ENCODE measurements at regions not wholly inside any gene's neighbourhood (a gene's known extent, or its start where the extent isn't known, plus 50 kb on each side); places are given as distances from the start of the nearest gene placed in this dataset.
"Not testable (repeated sequence)": the region's sequence is repeated elsewhere in the genome, so short reads cannot be mapped to it uniquely, and the experiment has no call there.

DNA sequence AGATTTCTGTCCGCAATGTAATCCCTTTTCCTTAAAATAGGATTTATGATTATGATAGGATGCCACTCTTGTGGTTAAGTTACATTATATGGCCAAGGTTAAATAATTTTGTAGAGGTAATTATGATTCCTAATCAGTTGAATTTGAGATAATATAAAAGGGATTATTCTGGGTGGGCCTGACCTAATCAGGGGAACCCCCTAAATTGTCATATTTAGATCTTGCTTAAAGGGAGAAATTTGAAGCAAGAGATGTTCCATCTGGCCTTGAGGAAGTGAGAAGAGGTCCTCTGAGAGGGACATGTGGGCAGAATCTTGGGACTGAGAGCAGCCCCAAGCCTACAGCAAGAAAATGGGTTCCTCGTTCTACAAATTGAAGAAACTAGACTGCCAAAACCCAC, 1550.1 kb upstream of the TENM4 start:
- DNase-seq: no peak

DNA sequence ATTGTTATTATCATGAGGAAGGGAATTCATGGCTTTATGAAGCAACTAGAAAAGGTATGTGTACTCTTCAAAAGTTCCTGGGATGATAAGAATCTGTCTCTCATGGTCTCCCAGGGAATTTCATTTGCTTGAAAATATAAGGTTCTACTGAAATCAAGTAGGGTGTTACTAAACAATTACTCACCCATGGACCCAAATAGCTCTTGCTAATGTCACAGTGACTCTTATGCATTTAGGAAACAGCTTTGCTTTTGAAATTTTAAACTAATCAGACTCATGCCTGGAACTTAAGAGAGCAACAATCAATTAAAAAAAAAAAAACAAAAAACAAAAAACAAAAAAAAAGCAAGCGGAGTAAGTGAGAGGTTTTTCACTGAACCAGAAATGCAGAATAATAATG, 1546.3 kb upstream of the TENM4 start:
- no peak for DNase-seq

DNA sequence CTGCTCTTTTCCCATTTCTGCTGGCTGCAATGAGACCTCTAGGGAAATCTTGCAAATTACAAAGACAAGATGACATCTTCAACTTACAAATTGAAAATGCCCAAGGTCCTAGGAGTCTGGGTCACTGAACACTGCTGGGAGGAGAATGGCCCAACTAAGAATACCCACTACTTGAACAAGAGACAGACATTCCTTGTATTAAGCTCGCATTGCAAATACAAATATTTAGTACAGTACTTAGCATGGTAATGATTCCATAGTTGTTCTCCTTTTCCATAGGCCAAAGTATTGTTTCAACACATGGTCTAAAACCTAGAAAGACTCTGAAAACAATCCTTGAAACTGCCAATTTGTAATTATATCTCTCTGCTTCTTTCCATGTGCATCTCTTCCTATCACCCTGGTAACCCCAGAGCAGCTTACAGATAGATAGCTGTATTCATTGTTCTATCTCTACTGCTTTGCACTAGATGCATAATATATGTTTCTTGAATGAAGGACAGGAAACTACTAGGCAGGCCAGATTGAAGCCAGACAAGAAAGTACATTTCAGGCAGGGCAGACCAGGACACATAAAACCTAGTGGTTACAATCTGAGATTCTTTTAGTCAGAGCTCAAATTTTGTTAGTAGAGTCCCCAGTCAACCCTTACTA, 1545.7 kb upstream of the TENM4 start:
- DNase-seq: no peak

DNA sequence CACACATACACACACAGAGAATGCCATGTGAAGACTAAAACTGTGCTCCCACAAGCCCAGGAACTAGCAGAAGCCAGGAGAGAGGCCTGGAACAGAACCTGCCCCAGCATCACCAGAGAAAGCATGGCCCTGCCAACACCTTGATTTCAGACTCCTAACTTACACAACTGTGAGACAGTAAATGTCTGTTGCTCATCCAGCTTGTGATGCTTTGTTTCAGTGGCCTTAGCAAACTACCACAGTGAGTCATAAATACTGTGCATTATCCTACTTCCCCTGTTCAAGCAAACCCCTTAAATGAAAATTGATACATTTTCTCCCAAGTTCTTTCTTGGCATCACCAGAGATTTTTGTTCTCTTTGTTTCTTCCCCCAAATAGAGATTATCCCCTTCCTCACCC, 1539.4 kb upstream of the TENM4 start:
- no peak for DNase-seq

DNA sequence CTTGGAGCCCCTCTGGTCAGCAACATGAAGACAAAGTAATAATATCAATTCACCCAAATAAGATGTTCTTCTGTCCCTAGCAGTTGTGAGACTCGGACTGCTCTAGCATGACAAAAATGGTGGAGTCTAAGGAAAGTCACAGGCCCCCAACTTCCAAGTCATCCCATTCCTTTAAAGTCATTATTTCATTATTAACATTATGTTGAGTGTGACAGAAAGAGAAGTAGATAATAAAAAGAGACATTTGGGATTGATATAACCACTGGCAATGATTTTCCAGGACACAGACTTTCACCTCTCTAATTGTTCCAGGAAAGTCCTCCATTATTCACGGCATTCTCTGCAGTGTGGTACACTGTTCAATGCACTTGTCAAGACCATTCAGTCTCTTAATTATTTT, 1533.0 kb upstream of the TENM4 start:
- no peak for DNase-seq

DNA sequence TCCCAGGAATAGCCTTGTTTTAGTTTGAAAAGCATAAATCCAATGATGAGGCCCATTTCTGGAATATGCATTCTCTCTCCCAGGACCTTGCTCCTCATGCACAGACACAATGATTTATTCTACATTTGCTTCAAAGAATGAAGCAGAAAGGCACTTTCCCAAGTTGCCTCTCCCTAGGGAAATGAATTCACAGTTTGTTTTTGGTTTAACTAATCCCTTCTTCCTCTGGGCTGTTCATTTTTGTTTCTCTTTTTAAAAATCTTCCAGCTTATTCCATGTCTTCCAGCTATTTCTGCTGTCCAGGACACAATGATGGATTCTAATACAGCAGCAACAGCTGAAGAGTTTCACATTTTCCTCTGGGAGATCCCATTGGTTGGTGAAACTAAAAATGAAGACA, 1529.2 kb upstream of the TENM4 start:
- DNase-seq: no peak

DNA sequence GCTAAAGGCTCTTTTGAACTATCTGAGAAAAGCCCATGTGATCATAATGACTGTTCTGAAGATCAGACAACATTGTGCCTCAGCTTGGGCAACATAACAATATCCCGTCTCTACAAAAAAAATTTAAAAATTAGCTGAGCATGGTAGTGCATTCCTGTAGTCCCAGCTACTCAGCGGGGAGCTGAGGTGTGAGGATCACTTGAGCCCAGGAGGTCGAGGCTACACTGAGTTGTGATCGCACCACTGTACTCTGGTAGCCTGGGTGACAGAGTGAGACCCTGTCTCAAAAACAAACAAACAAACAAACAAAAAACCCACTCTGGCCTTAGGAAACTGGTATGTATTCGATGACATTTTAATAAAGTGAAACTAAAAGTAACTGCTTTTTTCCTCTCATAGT, 1526.8 kb upstream of the TENM4 start:
- no peak for DNase-seq

DNA sequence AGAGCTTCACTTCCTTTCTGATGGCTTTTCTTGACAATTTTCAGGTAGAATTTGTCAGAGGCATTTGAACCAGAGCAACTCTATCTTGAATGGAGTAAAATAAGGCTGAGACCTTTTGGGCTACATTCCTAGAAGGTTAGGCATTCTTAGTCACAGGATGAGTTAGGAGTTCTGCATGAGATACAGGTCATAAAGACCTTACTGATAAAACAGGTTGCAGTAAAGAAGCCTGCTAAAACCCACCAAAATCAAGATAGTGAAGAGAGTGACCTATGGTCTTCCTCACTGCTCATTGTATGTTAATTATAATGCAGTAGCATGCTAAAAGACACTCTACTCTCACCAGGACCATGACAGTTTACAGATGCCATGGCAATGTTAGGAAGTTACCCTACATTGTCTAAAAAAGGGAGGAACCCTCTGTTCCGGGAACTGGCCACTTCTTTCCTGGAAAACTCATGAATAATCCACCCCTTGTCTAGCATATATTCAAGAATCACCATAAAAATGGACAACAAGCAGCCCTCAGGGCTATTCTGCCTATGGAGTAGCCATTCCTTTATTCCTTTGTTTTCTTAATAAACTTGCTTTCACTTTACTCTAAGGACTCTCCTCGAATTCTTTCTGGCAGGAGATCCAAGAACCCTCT, 1519.7 kb upstream of the TENM4 start:
- no peak for DNase-seq

DNA sequence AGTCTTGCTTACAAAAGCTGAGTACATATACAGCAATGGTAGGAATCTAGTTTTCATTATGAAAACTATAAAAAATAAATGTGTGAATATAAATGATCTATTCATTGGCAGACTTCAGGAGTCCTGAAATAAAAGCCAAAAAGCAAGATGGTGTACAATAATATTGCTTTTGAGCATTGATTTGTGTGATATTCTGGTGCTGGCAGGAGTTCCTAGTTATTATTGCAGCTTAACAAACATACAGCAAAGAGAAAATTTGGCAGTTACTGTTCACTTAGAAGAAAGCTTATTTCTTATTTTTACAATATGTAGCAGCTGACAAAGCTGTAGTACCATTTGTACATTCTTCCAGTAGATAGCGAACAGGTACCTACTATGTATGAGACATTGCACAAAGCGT, 1518.9 kb upstream of the TENM4 start:
- DNase-seq: no peak

DNA sequence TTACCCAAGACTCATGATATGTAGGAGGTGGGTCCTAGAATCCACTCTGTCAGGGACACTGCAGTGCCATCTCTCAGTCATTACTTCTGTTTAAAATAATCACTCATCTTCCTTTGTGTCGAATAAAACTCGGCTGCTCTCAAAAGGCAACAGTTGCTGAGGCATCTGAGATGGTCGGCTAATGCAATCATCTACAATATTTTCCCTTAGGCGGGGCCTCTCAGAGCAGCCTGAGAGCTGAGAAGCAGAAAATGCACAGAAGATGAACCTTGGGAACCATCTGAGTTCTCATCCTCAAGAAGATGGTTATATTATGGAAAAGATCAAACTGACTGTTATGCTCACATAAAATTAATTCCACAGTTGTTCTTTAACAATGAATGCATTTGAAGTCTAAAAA, 1518.2 kb upstream of the TENM4 start:
- no peak for DNase-seq

DNA sequence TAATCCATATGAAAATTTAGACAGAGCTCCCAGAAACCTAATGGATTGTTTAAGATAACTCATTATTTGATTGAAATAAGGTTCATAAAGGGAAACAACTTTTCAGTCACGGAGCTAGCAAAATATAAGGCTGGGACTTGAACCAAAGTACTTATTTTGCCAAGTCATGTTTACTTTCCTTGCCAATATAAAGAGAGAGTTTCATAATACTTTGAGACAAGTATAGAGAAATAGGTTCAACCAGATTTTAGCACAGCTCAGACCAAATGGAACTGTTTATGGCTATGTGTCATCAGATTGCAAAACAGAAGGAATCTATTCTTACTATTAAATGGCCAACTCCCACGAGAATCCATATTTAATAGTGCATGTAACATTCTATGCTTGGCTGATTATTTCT, 1517.5 kb upstream of the TENM4 start:
- no peak for DNase-seq

DNA sequence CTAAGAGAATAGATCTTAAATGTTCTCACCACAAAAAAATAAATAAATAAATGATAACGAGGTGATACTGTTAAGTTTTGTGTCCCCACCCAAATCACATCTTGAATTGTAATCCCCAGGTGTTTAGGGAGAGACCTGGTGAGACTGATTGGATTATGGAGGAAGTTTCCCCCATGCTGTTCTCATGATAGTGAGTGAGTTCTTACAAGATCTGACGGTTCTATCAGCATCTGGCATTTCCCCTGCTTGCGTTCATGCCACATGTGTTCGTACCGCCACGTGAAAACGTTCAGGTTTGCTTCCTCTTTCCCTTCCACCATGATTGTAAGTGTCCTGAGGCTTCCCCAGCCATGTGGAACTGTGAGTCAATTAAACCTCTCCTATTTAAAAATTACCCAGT, 1514.8 kb upstream of the TENM4 start:
- DNase-seq: no peak

DNA sequence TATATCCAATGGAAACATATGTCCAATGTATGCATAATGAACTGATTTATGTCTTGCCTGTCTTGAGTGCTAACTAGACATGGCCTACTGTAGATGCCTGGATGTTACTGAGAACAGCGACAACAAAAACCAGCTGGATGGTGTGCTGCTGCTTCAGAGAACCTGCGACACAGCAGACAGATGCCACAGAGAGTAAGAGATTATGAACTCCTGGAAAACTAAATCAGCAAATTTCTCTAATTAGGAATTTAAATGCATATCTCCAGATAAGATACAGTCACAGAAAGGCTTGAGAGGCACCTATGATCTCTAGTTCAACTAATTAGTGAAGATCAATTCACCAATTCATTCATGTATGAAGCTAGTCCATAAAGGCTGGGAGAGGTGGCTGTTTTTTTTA, 1508.0 kb upstream of the TENM4 start:
- DNase-seq: no peak

DNA sequence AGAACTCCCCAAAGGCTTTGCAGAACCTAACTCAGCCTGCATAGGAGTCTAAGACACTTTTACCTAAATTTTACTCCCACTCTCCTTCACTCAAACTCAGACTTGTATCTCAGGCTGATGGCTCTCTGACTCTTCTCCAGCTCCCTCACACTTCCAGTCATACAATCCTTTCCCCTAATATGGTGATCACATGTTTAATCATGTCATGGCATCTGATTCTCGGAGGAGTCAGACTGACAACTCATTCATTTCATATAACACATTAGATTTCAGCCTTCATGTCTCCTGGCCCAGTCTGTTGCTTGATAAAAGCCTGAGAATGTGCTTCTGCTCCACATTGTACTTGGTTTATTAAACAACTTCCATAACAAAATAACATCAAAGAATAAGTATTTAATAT, 1503.9 kb upstream of the TENM4 start:
- no peak for DNase-seq

DNA sequence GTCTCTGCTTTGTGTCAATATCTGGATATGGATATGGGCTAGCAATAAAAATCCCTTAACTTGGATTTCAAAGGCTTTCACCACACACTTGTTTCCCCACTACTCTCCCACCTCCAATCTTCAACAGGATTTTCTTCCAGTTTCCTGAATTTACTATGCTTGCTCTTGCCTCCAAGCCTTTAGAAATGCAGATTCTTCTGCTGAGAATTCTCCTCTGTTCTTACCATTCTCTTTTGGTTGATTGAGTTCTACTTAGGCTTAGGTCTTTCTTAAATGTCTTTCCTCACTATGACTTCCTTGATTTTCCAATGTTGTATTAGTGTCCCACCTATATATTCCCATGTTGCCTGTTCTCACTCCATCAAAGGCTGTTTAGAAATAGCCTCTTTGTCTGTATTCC, 1502.4 kb upstream of the TENM4 start:
- no peak for DNase-seq

DNA sequence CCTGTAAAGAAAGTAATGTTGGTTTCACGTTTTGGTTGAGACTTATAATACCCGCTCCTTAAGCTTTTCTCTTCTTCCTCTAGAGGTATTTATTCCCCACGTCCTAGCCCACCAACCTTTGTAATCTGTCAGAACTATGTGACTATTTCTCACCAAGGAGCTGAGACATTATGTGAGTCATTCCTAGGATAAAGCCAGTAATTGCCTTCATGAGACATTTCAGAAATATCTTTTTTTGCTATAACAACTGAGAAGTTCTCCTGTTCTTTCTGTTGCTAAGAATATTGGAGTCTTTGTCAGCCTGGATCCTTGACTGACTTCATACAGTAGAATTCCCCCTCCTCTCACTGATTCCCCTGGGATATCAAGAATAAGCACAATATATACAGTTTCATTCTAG, 1497.0 kb upstream of the TENM4 start:
- DNase-seq: no peak

DNA sequence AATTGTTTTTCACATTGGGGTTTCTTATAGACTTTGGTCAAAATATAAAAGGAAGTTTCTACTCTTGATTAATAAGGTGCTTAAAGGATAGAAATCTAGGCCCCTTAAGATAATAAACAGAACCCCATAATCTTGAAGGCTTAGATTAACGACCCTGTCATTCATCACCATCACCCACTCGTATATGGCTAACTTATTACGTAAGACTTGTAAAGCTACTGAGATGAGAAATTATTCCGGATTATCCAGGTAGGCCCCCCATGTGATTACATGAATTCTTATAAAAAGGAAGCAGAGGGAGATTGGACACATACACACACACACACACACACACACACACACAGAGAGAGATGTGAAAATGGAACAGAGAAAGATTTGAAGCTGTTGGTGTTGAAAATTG, 1489.2 kb upstream of the TENM4 start:
- DNase-seq: no peak

DNA sequence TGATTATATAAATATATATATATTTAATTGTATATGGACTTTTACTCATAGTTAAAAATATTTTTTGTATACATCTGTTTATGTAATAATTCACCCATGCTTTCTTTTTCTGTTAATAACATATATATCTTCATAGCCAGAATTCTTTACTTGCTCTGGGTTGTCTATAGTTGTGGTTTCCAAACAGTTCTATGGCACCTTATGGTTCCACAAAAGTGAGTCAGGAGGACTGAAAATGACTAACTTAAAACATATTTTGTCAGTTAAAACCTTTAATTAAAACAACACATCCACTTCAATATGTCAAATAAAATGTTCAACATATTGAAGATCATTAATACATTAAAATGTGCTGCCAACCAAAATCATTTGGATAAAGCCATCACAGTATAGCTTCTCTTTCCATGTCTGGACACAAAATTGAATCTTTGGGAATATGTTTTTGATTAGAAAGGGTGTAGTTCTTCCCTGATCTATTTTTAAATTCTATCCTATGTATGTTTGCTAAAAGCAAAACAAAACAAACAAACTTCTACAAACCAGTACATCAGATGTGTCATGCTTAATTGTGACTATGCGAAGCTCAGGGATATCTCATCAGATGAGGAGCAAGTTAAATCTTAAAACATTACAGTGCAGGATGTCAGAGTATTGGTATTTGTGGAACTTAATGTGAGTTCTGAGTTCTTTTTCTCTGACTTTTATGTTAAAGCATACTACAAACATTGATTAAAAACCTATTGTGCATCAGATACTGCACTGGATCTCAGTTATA, 1488.4 kb upstream of the TENM4 start:
- no peak for DNase-seq

DNA sequence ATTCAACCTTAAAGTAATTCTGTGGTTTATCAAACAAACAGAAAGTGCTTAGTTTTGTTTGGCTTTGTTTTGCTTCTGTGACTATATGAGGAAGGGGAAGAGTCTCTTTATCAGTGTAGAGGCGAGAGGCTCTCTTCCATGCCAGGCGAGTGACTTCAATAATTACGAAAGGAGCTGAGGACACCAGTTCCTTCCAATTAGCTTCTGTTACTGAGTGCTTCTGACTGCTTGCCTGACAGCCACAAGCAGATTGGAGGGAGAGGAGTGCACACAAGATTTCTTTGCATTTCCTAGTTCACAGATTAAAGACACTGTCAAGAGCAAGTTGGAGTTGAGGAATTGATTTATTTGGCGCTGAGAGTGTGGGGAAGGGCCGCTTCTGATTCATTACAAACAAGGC, 1484.5 kb upstream of the TENM4 start:
- DNase-seq: no peak

DNA sequence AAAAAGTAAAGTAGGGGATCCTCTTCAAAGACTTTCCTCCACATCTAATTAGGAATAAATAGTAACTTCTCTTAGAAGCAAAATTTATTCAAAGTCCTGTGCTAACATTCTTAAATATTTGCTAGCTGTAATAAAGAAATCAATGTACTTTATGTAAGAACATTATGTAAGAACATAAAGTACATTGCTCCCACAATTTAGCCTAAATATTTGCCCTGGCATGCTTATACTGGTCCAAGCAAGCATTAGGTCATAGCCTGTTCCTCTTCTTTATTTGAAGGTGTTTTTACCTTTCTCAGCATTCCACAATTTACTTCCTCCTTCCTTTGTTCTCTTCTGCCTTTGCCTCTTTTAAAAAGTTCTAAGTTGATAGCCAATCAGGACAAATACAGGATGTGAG, 1480.5 kb upstream of the TENM4 start:
- not testable (repeated sequence) for DNase-seq

DNA sequence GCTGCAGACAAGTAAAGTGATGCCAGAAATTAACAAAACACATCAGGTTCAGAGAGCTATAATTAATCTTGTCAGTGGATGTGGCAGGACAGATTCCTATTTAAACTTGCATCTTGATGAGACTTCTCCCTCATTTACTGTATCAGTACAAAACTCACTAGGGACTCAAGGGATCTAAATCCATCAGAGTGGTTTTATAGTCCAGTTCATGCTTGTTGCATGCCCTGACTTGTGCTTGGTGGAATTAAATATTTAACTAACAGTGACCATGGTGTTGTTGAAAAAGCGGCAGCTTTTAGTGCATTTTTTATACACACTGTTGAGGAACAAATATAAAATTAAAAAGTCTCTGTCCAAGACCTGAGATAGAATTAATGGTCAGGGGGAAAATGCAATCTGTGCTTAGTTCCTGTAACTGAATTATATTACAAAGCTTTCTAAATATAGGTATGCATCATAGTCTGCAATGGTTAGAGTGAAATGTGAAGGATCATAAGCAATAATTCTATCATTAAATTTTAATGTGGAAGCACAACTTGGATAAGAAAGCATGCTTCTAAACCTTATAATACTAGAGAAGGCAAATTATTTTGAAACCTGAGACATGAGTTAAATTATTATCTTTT, 1475.5 kb upstream of the TENM4 start:
- no peak for DNase-seq

DNA sequence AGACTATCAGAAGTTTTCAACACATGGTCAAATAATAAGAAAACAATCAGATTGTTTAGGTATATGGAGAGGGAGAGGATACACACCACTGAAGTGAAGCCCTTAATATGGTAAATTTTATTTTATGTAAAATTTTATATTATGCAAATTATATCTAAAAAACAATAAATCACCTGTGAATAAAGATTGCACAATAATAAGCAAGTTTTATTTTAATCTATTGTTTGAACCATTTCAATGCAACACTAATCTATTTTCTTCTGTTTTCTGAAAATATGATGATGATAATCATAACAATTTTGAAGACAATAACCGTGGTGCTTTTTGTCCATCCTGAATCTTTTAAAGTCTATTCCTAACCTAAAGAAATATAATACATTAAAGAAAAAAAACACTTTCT, 1473.5 kb upstream of the TENM4 start:
- no peak for DNase-seq

DNA sequence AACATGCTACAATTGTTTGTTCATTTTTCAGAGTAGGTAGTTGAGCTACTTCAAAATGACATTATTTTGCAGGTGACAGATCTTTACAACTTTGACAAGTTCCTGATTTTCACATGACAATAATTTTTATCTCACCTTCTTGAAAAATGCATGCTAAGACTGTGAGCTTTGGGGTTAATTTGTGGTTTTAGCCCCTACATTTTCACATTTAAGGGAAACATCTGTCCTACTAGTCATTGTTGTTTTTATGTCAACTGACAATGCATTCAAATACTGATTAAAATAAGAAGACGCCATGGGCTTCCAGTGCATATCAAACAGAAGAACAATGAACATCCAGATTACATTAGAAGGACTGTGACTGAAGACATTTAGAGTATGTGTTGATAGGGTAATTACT, 1470.8 kb upstream of the TENM4 start:
- no peak for DNase-seq

DNA sequence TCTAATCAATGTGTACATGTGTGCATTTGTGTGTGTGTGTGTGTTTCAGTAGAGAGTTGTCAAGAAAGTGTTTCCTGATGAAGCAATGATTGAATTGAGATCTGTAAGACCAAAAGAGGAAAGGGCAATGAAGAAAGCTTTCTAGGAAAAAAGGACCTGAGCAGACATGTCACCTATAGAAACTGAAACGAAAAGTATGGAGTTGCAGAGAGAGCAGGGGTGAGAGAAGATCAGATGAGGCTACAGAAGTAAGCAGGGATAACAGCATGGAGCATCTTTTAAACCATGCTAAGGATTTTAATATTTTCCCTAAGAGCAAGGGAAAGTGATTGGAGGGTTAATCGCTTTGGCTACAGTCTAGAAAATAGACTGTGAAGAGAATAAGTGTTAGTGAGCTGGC, 1459.4 kb upstream of the TENM4 start:
- DNase-seq: no peak
